Posterior vena cava (tissue), 2 donors: ENCODE measurements at regions not wholly inside any gene's neighbourhood (a gene's known extent, or its start where the extent isn't known, plus 50 kb on each side); places are given as distances from the start of the nearest gene placed in this dataset.
A peak's percentile ranks its signal among the peaks of the same experiment; 100 is the strongest.
"Not testable (repeated sequence)": the region's sequence is repeated elsewhere in the genome, so short reads cannot be mapped to it uniquely, and the experiment has no call there.

Experiments used
- DNase-seq: peaks from one replicate; pipeline ENCODE4 v3.0.0-alpha.2; 2020; ENCODE audit warnings: low spot score
- intact Hi-C, 2 donors: fragments of 100-400 bp; cut with DNase I; formaldehyde crosslinking; loops; one replicate each; pipeline versions ENCODE4 v1.14.1 to v1.14.2; 2022 to 2023
- donor health status: DM: yes; HTN: yes; CAD: no.
- donor health status: DM: yes; HTN: yes; CAD: no.

- intact Hi-C loops: no loop called here
- no peak for DNase-seq
Measured at GRCh38 chr14:23735394-23735793, 99.2 kb downstream of the DHRS2 start.

GRCh38 chr14:23744368-23744767 is 108.2 kb downstream of the DHRS2 start:
- intact Hi-C loops: not testable (repeated sequence)
- peak; percentile 64 for DNase-seq

DNA sequence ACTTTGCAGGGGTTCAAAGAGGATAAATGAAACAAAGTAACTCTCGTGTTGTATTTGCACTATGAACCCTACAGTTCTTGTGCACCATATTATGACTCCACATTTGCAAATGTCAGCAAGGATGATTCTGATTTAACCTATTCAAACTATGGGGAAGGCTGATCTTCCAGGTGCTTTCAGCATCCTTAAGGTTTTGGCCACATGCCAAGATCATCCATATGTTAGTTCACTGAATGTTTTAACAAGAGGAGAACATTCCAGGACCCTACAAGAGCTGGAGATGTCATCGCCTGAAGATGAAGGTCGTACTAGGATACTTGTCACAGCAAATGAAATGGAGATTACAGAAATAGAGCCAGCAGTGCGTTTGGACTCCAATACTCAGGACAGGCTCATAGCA is 114.2 kb downstream of the DHRS2 start:
- DNase-seq: no peak
- intact Hi-C loops: no loop called here

DNA sequence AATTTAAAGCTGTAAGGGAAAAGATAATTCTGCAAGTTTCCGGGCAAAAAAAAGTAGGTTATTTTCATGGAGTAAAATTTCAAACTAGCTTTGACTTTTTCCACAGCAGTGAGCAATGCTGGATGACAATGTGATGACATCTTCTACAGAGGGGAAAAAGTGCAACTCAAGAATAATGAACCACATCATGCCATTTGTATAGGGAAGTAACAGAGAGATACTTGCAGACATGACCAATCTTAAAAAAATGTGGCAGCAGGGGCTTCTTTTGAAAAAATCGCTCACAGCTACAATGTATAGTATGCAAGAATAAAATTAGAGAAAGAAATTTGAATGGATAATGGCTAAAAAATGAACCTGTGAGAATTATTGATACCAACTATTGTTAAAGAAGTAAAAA is 115.5 kb downstream of the DHRS2 start:
- intact Hi-C loops: no loop called here
- DNase-seq: no peak

GRCh38 chr14:23763394-23763793 is 127.2 kb downstream of the DHRS2 start:
- no peak for DNase-seq
- intact Hi-C loops: no loop called here

DNA sequence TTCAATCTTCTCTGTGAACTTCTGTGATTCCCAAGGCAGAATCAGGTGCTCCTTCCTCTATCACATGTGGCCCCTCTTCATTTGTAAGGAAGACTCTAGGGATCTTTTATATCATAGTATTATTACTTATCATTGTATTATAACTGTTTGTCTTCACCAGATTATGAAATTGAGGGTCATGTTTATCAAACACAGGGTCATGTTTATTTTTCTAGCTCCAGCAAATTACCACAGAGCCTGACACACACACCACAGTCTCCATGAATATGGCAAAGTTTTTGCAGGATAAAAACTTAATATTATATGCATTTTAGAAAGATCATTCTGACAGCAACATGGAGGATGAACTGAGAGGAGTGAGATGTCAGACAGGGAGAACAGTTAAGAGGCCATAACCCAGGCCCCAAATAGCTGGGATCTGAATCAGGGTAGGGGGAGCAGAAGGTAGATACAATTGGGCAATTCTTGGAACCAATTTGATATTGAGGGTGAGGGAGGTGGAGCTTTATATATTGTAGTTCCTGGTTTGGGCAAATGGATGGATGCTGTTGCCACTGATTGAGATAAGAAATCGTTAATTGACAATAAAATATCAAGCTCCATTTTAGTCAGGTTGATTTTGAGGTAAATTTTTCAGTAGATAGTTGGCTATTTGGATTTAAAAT is 130.7 kb downstream of the DHRS2 start:
- intact Hi-C loops: no loop called here
- no peak for DNase-seq

GRCh38 chr14:23769221-23769728 is 133.1 kb downstream of the DHRS2 start:
- intact Hi-C loops, DNase-seq: not testable (repeated sequence)

DNA sequence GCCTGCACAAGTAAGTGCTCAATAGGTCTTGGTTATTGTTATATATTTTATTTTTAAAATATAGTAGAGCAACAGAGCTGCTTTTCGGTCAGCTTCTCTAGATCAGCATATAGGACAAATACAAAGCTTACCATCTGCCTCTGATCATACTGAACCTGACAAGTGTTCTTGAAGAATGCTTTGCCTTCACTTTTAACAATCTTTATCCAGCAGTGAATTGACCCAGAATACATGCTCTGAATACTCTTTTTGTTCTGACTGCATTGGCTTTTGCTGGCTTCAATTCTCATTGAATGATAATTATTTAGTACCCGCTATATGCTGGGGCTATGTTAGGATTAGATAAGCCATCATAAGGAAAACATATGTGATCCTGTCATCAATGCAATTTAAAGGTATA is 137.8 kb downstream of the DHRS2 start:
- intact Hi-C loops: no loop called here
- DNase-seq: no peak

- no peak for DNase-seq
- intact Hi-C loops: no loop called here
Measured at GRCh38 chr14:23776296-23776695, 140.1 kb downstream of the DHRS2 start.

GRCh38 chr14:23785208-23785607 is 149.0 kb downstream of the DHRS2 start:
- no peak for DNase-seq
- intact Hi-C loops: no loop called here

DNA sequence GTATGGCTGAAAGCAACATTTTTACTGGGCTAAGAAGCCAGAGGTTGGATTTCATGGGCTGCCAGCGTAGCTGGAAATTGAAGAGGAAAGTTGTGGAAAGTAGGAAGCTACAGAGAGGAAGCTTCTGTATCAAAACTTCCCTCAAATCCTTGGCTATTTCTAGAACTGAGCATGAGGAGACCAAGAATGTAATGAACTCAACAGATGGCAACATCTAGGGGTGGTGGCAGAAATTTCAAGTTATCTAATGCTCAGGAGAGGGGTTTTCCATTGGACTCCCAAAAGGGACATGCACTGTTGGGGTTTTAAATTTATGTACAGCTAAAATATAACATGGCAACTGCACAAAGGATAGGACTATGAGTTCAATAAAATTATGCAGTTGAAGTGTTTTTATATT is 151.3 kb downstream of the DHRS2 start:
- no peak for DNase-seq
- intact Hi-C loops: no loop called here

DNA sequence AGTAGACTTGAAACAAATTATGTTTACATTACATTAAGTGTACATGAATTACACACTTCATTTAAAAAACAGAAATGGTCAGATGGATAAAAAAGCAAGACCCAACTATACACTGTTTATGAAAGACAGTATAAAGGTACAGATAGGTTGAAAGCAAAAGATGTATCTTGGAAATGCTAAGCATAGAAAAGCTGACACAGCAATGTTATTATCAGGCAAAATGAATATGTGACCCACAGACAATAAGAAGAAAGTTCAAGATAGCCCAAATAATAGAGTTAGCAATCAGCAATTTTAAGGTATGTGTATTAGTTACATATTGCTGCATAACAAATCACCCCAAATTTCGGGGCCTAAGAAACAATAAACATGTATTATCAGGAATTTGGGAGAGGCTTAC is 153.5 kb downstream of the DHRS2 start:
- no peak for DNase-seq
- intact Hi-C loops: no loop called here

- no peak for DNase-seq
- intact Hi-C loops: no loop called here
Measured at GRCh38 chr14:23793532-23793931, 157.4 kb downstream of the DHRS2 start.

DNA sequence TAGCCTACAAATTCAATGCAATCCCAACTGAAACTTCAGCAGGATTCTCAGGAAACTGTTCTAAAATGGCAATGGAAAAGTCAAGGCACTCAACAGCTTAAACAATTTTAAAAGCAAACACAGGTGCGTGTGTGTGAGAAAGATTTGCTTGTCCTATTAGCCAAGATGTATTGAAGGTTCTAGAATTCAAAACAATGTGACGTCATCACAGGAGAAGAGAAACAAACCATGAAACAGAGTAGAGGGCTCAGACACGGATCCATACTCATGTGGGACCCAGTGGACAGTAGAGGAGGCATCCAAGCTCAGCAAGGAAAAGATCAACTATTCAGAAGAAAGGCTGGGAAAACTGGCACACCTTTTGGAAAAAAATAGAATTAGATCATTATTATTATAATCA is 152.8 kb upstream of the DHRS4 start:
- no peak for DNase-seq
- intact Hi-C loops: no loop called here

DNA sequence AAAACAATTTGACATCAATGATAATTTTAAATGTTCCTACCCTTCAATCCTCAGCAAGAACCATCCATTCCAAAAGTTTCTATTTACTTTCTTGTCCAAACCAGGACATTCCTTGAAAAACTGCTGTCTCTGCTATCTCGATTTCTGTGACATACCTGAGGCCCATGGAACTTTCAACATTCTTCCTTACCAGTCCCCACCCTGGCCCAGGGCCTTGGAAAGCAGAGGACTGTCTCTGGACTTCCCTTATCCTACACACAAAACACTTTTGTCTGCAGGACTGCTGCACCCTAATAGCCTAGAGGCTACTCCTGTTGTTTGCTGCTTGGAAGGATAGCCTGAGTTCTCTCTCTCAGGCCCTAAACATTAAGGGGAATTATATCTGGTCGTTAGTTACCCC is 151.8 kb upstream of the DHRS4 start:
- intact Hi-C loops: no loop called here
- no peak for DNase-seq

DNA sequence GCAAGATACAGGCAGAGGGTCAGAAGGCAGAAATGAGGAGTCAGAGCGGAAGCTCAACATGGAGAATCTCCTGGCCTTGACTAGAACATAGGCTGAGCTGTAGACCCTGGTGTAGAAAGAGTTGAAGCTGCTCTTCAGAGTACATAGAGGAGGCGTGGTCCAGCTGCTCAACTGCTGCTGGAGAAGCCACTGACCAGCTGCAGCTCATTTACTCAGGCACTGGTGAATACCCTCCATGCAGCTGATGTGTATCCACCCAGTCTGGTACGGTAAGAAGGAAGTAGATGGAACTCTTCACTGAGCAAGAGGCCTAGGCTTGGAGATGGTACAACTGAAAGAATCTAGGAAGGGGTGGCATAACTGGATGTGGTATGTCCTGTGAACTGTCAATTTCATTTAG is 148.8 kb upstream of the DHRS4 start:
- DNase-seq: no peak
- intact Hi-C loops: no loop called here

DNA sequence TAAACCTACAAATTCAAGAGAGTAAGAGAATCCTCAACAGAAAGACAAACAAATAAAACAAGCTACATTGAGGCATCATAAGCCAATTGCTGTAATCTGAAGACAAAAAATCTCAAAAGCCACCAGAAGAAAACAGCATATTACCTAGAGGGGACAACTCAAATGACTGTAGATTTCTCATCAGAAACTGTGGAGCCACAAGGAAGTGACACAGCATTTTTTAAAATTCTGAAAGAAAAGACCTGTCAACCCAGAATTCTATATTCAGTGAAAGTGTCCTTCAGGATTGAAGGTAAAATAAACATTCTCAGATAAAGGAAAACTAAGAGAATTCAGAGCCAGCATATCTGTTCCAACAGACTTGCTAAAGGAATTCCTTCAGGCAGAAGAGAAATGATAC is 147.8 kb upstream of the DHRS4 start:
- DNase-seq: no peak
- intact Hi-C loops: no loop called here

- intact Hi-C loops: no loop called here
- no peak for DNase-seq
Measured at GRCh38 chr14:23814527-23815256, 138.9 kb upstream of the DHRS4 start.

GRCh38 chr14:23816371-23816770 is 137.2 kb upstream of the DHRS4 start:
- DNase-seq: no peak
- intact Hi-C loops: no loop called here

DNA sequence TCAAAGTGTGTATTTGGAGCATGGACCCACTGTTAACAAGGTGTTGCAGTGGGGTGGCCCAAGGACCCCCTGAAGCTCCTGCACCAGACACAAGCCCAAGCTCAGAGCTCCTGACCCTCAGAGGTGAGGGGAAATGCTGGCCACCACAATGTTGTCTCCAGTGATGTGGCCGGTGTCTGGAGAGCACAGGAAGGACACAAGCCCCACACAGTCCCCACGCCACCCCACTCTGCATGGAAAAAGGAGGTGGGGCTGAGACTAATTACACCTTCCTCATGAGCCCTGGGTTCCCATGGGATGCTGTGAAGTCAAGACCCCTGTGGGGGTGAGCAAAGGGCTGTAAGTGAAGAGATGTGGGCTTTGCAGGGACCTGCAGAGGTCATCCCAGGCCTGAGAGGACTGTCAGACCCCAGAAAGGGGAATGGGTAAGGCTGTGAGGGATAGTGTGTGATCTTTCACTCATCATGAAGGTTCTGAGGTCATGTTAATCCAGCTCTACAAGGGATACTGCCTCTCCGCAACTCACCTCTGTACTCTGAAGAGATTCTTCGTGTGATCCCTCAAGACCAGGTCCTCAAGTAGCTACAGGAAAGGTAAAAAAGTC is 136.3 kb upstream of the DHRS4 start:
- DNase-seq: no peak
- intact Hi-C loops: no loop called here
